RPMI8226 (cell line): ENCODE measurements at regions not wholly inside any gene's neighbourhood (a gene's known extent, or its start where the extent isn't known, plus 50 kb on each side); places are given as distances from the start of the nearest gene placed in this dataset.

Experiments used
- DNase-seq: peaks from one replicate; pipeline ENCODE4 v3.0.0-alpha.2; 2015

GRCh38 chr12:47303995-47304560 is 224.3 kb upstream of the AMIGO2 start:
- DNase-seq: no peak

DNA sequence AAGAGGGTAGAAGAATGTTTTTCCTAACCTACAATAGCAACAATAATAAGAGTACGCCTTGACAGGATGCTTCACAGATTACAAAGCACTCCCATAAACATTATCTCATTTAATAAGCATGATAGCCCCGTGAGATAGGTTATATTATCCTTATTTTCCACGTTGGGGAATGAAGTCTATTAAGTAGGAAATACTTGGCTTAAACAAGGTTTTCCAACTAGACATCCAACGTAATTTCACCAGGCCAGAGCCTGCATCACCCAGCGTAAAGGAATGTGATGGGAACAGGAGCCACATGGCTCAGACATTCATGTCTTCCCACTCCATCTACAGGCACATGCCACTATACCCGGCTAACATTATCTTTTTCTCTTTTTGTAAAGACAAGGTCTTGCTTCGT is 223.4 kb upstream of the AMIGO2 start:
- no peak for DNase-seq

DNA sequence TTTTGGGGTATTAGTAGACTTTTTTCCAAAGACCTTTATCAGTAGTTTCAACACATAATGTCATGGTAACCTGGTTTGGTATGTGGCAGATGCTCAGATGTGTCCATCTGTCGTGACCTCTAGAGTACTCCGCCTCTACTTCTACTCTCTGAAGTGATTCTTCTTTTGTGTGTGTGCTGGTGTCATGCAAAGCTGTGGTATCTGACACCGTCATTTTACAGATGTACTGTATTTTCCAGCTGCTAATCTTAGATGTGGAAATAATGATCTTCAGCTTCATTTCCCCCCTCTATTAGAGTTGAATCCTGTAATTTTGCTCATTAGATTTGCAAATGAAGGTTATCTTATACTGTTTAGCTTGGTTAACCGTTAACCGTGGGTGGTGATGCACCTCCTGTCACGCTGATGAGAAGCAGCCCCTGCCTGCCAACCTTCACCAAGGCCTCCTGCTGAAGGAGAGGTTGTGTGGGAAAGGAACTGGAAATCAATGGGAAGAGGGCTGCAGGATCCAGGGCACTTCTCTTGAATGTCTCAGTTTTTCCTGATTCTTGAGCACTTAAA is 222.4 kb upstream of the AMIGO2 start:
- no peak for DNase-seq

GRCh38 chr12:47299586-47299985 is 219.8 kb upstream of the AMIGO2 start:
- no peak for DNase-seq

- no peak for DNase-seq
Measured at GRCh38 chr12:47297993-47298392, 218.2 kb upstream of the AMIGO2 start.

GRCh38 chr12:47296828-47297227 is 217.1 kb upstream of the AMIGO2 start:
- no peak for DNase-seq

DNA sequence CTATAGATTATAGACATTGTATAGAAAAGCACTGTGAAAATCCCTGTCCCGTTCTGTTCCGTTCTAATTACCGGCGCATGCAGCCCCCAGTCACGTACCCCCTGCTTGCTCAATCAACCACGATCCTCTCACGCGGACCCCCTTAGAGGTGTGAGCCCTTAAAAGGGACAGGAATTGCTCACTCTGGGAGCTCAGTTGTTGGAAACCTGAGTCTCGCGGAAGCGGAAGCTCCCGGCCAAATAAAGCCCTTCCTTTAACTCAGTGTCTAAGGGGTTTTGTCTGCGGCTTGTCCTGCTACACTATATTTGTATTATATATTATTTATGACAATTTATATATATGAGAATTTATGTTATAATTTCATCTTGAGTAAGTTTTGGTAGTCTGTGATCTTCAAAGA is 213.6 kb upstream of the AMIGO2 start:
- no peak for DNase-seq

DNA sequence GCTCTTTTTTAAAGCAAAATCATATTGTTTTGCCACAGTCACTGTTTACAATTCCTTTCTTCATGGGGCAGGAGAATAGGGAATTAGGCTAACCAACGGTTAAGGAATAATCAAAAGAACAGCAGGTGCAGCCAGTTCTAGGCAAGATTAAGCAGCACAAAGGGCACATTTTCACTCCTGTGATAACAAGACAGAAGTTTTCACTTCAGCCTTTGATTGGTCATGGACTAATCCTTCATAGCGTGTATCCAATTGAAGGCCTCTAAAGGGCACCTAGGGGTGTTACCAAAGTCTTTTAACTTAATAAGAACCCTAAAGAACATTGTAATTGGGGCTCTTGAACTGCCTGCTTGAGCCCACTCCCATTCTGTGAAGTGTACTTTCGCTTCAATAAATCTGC is 206.9 kb upstream of the AMIGO2 start:
- DNase-seq: no peak
